Cardiac fibroblast (primary cell): ENCODE measurements at regions not wholly inside any gene's neighbourhood (a gene's known extent, or its start where the extent isn't known, plus 50 kb on each side); places are given as distances from the start of the nearest gene placed in this dataset.
"Not testable (repeated sequence)": the region's sequence is repeated elsewhere in the genome, so short reads cannot be mapped to it uniquely, and the experiment has no call there.

Experiments used
- DNase-seq, 2 donors: peaks; one replicate each; pipeline versions ENCODE4 v3.0.0 to v3.0.0-alpha.2; 2010; ENCODE audit warnings: low read depth in 2 of 2
- H3K4me3 ChIP-seq, 2 donors: replicated peaks in 1 of 2; 1 replicate in 1 of 2; 2 replicates in 1 of 2; pipeline ENCODE4 v1.5.1; 2011; ENCODE audit warnings: low read depth in 2 of 2, low read length in 2 of 2, mild to moderate bottlenecking in 2 of 2, moderate library complexity in 1 of 2
- CTCF ChIP-seq: IDR thresholded peaks from one replicate; pipeline ENCODE4 v1.5.1; 2011; ENCODE audit warnings: low read depth, mild to moderate bottlenecking, low read length, inconsistent platforms

GRCh38 chr9:102497709-102498108 lies 497.4 kb upstream of the CYLC2 start:
- no peak for TF ChIP-seq CTCF
- DNase-seq, result no peak
- no peak overlapping the region for H3K4me3 ChIP-seq

DNA sequence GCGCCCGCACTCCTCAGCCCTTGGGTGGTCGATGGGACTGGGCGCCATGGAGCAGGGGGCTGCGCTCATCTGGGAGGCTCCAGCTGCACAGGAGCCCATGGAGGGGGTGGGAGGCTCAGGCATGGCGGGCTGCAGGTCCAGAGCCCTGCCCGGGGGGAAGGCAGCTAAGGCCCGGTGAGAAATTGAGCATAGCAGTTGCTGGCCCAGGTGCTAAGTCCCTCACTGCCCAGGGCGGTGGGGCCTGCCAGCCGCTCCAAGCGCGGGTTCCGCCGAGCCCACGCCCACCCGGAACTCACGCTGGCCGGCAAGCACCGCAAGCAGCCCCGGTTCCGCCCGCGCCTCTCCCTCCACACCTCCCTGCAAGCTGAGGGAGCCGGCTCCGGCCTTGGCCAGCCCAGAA lies 508.2 kb upstream of the CYLC2 start:
- not testable (repeated sequence) for H3K4me3 ChIP-seq, DNase-seq

DNA sequence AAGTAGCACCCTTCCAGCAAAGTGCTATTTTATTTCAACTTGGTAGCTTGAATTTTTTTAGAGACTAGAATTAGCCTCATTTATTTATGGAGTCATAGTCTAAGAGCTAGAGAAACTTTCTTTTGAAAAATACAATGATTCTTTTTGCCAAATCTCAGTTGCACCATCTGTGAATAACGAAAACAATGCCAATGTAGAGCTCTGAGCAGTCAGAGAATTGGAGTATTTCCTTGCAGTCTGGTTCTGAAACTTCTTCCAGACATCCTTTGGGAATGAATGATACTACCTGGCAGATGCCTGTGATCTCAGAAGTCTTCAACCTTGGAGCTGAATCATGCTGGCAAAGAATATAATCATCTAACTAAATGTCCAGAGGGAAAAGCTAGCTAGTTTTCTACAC lies 511.5 kb upstream of the CYLC2 start:
- no peak for DNase-seq
- H3K4me3 ChIP-seq, result no peak overlapping the region
- no peak for TF ChIP-seq CTCF

DNA sequence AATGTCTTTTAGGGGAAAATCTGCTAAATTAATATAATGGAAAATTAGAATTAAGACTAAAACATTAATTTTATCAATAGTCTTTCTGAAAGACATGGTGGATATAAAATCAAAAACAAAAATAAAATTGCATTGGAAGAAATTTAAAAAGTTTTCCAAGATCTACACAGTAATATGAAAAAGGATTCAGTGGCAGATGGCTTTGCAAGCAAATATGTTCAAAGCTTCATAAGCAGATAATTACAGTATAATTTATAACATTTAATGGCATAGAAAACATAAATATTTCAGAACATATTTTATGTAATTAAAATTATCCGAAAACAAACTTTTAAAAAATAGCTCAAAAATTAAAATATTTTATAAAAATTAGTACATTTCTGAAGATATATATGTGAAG lies 512.4 kb upstream of the CYLC2 start:
- no peak overlapping the region for H3K4me3 ChIP-seq
- DNase-seq, result no peak
- TF ChIP-seq CTCF, result no peak

DNA sequence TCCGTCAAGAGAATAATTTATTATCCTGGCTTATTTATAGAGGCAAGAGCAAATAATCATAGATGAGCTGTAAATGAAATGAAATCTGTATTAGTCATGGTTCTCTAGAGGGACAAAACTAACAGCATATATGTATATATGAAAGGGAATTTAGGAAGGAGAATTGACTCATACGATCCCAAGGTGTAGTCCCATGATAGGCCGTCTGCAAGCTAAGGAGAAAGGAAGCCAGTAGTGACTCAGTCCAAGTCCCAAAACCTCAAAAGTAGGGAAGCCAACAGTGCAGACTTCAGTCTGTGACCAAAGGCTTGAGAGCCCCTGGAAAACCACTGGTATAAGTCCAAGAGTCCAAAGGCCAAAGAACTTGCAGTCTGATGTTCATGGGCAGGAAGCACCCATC lies 515.9 kb upstream of the CYLC2 start:
- no peak overlapping the region for H3K4me3 ChIP-seq
- peak in 1 of 2 donors; percentile 79 for DNase-seq
- no peak for TF ChIP-seq CTCF

DNA sequence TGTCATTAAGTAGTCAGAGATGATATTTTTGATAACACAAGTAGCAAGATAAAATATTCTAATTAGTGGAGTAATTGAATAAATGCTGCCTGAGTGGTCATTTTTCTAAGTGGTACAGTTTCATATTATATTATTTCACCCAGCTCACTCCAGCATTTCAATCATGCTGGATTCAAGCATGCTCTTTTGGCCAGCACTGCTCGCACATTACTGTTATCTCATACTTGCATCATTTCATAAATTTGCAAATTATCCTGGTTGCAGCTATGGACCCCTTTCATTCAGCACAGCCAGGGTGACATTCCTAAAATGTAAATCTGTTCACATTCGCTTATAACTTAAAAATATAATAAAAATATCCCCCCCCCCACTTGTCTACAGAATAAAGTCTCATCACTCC lies 520.8 kb upstream of the CYLC2 start:
- no peak for TF ChIP-seq CTCF
- no peak for DNase-seq
- no peak overlapping the region for H3K4me3 ChIP-seq

DNA sequence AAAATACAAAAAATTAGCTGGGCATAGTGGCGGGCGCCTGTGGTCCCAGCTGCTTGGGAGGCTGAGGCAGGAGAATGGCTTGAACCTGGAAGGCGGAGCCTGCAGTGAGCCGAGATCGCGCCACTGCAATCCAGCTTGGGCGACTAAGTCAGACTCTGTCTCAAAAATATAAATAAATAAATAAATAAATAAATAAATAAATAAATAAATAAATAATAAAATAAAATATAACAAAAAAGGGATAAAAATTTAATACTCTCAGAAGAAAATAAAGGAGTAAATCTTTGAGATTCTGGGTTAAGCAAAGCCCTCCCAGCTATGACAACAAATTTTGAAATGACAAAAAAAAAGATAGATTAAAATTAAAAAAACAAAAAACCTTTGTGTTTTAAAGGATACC lies 525.7 kb upstream of the CYLC2 start:
- not testable (repeated sequence) for DNase-seq, H3K4me3 ChIP-seq

DNA sequence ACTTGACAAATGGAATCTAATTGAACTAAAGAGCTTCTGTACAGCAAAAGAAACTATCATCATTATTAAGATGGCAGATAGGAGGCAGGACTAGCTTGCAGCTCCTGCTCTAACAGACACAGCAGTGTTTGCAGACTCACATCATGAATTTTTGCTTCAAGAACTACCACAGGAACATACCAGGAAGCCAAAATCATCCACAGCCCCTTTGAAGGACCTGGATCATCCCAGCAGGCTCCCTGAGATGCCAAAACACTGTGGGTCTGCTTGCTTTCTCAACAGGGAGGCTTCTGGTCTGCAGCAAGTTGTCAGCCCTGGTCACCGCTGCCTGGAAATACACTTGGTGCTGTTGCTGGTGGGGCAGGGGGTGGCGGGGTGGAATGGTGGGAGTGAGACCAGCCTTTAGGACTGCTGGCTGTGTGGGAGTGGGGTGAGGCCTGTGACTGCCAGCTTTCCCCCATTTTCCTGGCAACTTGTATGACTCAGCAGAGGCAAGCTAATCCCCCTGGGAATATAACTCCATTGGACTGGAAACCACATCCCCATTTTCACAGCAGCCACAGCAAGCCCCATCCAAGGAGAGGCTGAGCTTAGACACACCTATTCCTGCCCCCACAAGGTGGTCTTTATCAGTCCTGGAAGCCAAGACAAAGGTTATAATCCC lies 533.8 kb upstream of the CYLC2 start:
- no peak overlapping the region for H3K4me3 ChIP-seq
- DNase-seq, result peak in 1 of 2 donors; percentile 36
- TF ChIP-seq CTCF, result no peak
